HCEC 1CT (cell line): ENCODE measurements at regions not wholly inside any gene's neighbourhood (a gene's known extent, or its start where the extent isn't known, plus 50 kb on each side); places are given as distances from the start of the nearest gene placed in this dataset.

Source experiments
- DNase-seq: peaks from one replicate; pipeline ENCODE4 v3.0.0-alpha.2; 2017

GRCh38 chr18:45350404-45351156 is 264.7 kb upstream of the SLC14A2 start:
- no peak for DNase-seq

- DNase-seq, result no peak
Measured at GRCh38 chr18:45352874-45353273, 262.4 kb upstream of the SLC14A2 start.

GRCh38 chr18:45353530-45353929 is 261.7 kb upstream of the SLC14A2 start:
- no peak for DNase-seq

- DNase-seq, result no peak
Measured at GRCh38 chr18:45355944-45356520, 259.2 kb upstream of the SLC14A2 start.

- DNase-seq, result no peak
Measured at GRCh38 chr18:45357686-45358470, 257.4 kb upstream of the SLC14A2 start.

GRCh38 chr18:45359275-45360009 is 255.8 kb upstream of the SLC14A2 start:
- DNase-seq, result no peak

GRCh38 chr18:45361125-45361851 is 254.0 kb upstream of the SLC14A2 start:
- DNase-seq, result no peak

- no peak for DNase-seq
Measured at GRCh38 chr18:45363196-45363595, 252.1 kb upstream of the SLC14A2 start.

- DNase-seq, result no peak
Measured at GRCh38 chr18:45365835-45366234, 249.4 kb upstream of the SLC14A2 start.

- DNase-seq, result no peak
Measured at GRCh38 chr18:45370255-45371010, 244.8 kb upstream of the SLC14A2 start.

- DNase-seq, result no peak
Measured at GRCh38 chr18:45373286-45373880, 241.9 kb upstream of the SLC14A2 start.

GRCh38 chr18:45374236-45374635 is 241.0 kb upstream of the SLC14A2 start:
- DNase-seq, result no peak

GRCh38 chr18:45374878-45375630 is 240.2 kb upstream of the SLC14A2 start:
- no peak for DNase-seq

GRCh38 chr18:45376193-45376592 is 239.1 kb upstream of the SLC14A2 start:
- no peak for DNase-seq

- DNase-seq, result no peak
Measured at GRCh38 chr18:45378308-45378707, 237.0 kb upstream of the SLC14A2 start.

- no peak for DNase-seq
Measured at GRCh38 chr18:45378933-45379332, 236.3 kb upstream of the SLC14A2 start.

- no peak for DNase-seq
Measured at GRCh38 chr18:45379903-45380302, 235.4 kb upstream of the SLC14A2 start.

- DNase-seq, result no peak
Measured at GRCh38 chr18:45381282-45381681, 234.0 kb upstream of the SLC14A2 start.

GRCh38 chr18:45383228-45383627 is 232.0 kb upstream of the SLC14A2 start:
- no peak for DNase-seq

GRCh38 chr18:45384137-45384961 is 230.9 kb upstream of the SLC14A2 start:
- DNase-seq, result no peak
